Endothelial cell of umbilical vein (primary cell): ENCODE measurements at regions not wholly inside any gene's neighbourhood (a gene's known extent, or its start where the extent isn't known, plus 50 kb on each side); places are given as distances from the start of the nearest gene placed in this dataset.

ENCODE experiments used
- BruUV-seq: library from RNA; stranded (reverse); fragments of 400-500 nt; replicated peaks from 2 replicates; lab custom pipeline; 2021; lab: Mats Ljungman, UMichigan
- CTCF ChIA-PET: fragments of 300-600, 350-600 bp; sonication (Branson Sonifier 250); formaldehyde crosslinking; loops from one replicate; lab custom pipeline; 2021; ENCODE audit warnings: antibody characterized with exemption, inconsistent platforms; lab: Charles Lee
- POLR2A ChIA-PET: fragments of 300-600, 350-600 bp; sonication (Branson Sonifier 250); formaldehyde crosslinking; loops from one replicate; lab custom pipeline; 2021; ENCODE audit warnings: antibody characterized with exemption, inconsistent platforms; lab: Charles Lee
- DNase-seq: peaks from one replicate; pipeline ENCODE4 v3.0.0-alpha.2; 2011; ENCODE audit warnings: low read depth, low spot score
- FAIRE-seq: peaks from 2 replicates; lab custom pipeline; 2011; peaks lifted over from hg19 to GRCh38; lab: Jason Lieb, UNC
- H2AFZ ChIP-seq: 2 replicates; pipeline ENCODE4 v1.6.0; 2012; ENCODE audit warnings: low read depth, low read length, control low read depth, inconsistent platforms
- H3K27ac ChIP-seq: 2 replicates; pipeline ENCODE4 v1.5.1; 2011; ENCODE audit warnings: low read depth, mild to moderate bottlenecking, control low read depth, low read length, moderate library complexity; ENCODE audit not compliant: insufficient read depth
- H3K27me3 ChIP-seq, 2 experiments: 2 replicates each; pipeline versions ENCODE4 v1.6.0 to v1.6.1; 2011; ENCODE audit warnings: low read length in 2 of 2, mixed read lengths in 1 of 2; ENCODE audit not compliant: control insufficient read depth in 2 of 2, insufficient read depth in 2 of 2
- H3K36me3 ChIP-seq, 2 experiments: 2 replicates in 1 of 2; 3 replicates in 1 of 2; pipeline ENCODE4 v1.5.1; 2011; ENCODE audit warnings: low read length in 2 of 2, mild to moderate bottlenecking in 1 of 2, moderate library complexity in 1 of 2; ENCODE audit not compliant: control insufficient read depth in 2 of 2, insufficient read depth in 2 of 2; ENCODE audit errors: extremely low read depth in 1 of 2
- H3K4me1 ChIP-seq: 3 replicates; pipeline ENCODE4 v1.5.1; 2011; ENCODE audit warnings: mild to moderate bottlenecking, low read length; ENCODE audit not compliant: control insufficient read depth, insufficient read depth; ENCODE audit errors: extremely low read depth
- H3K4me2 ChIP-seq: 2 replicates; pipeline ENCODE4 v1.6.1; 2011; ENCODE audit warnings: low read length, control low read depth, mixed read lengths; ENCODE audit not compliant: insufficient read depth
- H3K4me3 ChIP-seq, 3 experiments: fragments of 200-600 bp in 1 of 3; sonication (generic), shearing (Covaris generic) in 1 of 3; replicated peaks in 1 of 3; 2 replicates each; pipeline ENCODE4 v1.5.1; 2011 to 2016; ENCODE audit warnings: control low read depth in 3 of 3, low read length in 3 of 3, mild to moderate bottlenecking in 2 of 3, inconsistent platforms in 1 of 3, low read depth in 1 of 3, moderate library complexity in 1 of 3; ENCODE audit not compliant: insufficient read depth in 1 of 3
- H3K79me2 ChIP-seq: 2 replicates; pipeline ENCODE4 v1.6.0; 2012; ENCODE audit warnings: low read length, inconsistent platforms; ENCODE audit not compliant: control insufficient read depth, insufficient read depth
- H3K9ac ChIP-seq: replicated peaks from 2 replicates; pipeline ENCODE3; 2011; ENCODE audit warnings: low read length, control low read depth; ENCODE audit not compliant: insufficient read depth; ENCODE audit errors: extremely low read depth
- H3K9me1 ChIP-seq: replicated peaks from 3 replicates; pipeline ENCODE4 v1.6.0; 2011; ENCODE audit warnings: mild to moderate bottlenecking, low read length; ENCODE audit not compliant: control insufficient read depth, insufficient read depth; ENCODE audit errors: extremely low read depth
- H3K9me3 ChIP-seq: replicated peaks from 2 replicates; pipeline ENCODE4 v1.5.1; 2012; ENCODE audit warnings: low read length, inconsistent platforms; ENCODE audit not compliant: control insufficient read depth, insufficient read depth
- H4K20me1 ChIP-seq: replicated peaks from 2 replicates; pipeline ENCODE3; 2011; ENCODE audit warnings: mild to moderate bottlenecking, low read length; ENCODE audit not compliant: control insufficient read depth, insufficient read depth; ENCODE audit errors: extremely low read depth
- CTCF ChIP-seq, 2 donors: IDR thresholded peaks; 1 replicate in 1 of 2; 2 replicates in 1 of 2; pipeline ENCODE4 v1.5.1; 2011; ENCODE audit warnings: low read length in 2 of 2, mild to moderate bottlenecking in 2 of 2, moderate library complexity in 2 of 2, control low read depth in 1 of 2, inconsistent platforms in 1 of 2, low read depth in 1 of 2; ENCODE audit not compliant: insufficient read depth in 1 of 2; ENCODE audit errors: extremely low read depth in 1 of 2
- EZH2 ChIP-seq: IDR thresholded peaks from 2 replicates; pipeline ENCODE4 v1.6.1; 2012; ENCODE audit warnings: borderline replicate concordance, low read depth, mild to moderate bottlenecking, moderate library complexity, low read length, inconsistent platforms; ENCODE audit not compliant: severe bottlenecking
- FOS ChIP-seq: IDR thresholded peaks from 2 replicates; pipeline ENCODE4 v1.6.1; 2011; ENCODE audit warnings: mild to moderate bottlenecking, low read length, moderate library complexity, borderline replicate concordance; ENCODE audit not compliant: insufficient read depth
- GATA2 ChIP-seq: IDR thresholded peaks from 2 replicates; pipeline ENCODE4 v1.7.0; 2011; ENCODE audit warnings: low read depth, mild to moderate bottlenecking, moderate library complexity, mixed read lengths, low read length; ENCODE audit not compliant: insufficient read length, insufficient read depth
- JUN ChIP-seq: IDR thresholded peaks from 2 replicates; pipeline ENCODE4 v1.6.1; 2011; ENCODE audit warnings: borderline replicate concordance, low read depth; ENCODE audit not compliant: insufficient read length, insufficient read depth
- MAX ChIP-seq: IDR thresholded peaks from 2 replicates; pipeline ENCODE4 v1.6.1; 2011; ENCODE audit not compliant: insufficient read depth, insufficient read length
- MYC ChIP-seq: IDR thresholded peaks from one replicate; pipeline ENCODE4 v1.6.1; 2011; ENCODE audit warnings: mild to moderate bottlenecking, low read depth, low read length
- POLR2A ChIP-seq: IDR thresholded peaks from 2 replicates; pipeline ENCODE4 v1.6.1; 2012; ENCODE audit warnings: low read depth, mild to moderate bottlenecking, control low read depth, low read length
- POLR2AphosphoS5 ChIP-seq: IDR thresholded peaks from 2 replicates; pipeline ENCODE4 v1.6.1; 2012; ENCODE audit warnings: low read depth, mild to moderate bottlenecking, control low read depth, low read length, moderate library complexity; ENCODE audit not compliant: insufficient read depth
- dilution Hi-C: fragments of 300-500 bp; cut with MboI; formaldehyde crosslinking; loops from one replicate; pipeline ENCODE4 v1.15.0; 2019; ENCODE audit warnings: low sequenced_read_pairs; ENCODE audit not compliant: extremely low pct_ligation_motif_present
- intact Hi-C: fragments of 100-400 bp; cut with micrococcal nuclease; formaldehyde crosslinking; loops from one replicate; pipeline ENCODE4 v1.10.0; 2022

- dilution Hi-C loops, result no loop called here
Observed at GRCh38 chr14:66414511-66414910, 71.7 kb upstream of the CCDC196 start.

More at GRCh38 chr14:66414511-66414910, 71.7 kb upstream of the CCDC196 start:
- DNase-seq (no peak), FAIRE-seq (no peak)
- no peaks in the 10 kb centered on the region for H3K36me3 ChIP-seq
- no peaks in the 10 kb centered on the region for H3K9me1 ChIP-seq
- H3K9me3 ChIP-seq, result no peaks in the 10 kb centered on the region
- TF ChIP-seq JUN (no peak), POLR2A (no peak), CTCF (IDR thresholded peaks at IDR 0.05; ENCODE audit: extremely low read depth in 1 of 2, insufficient read depth in 1 of 2, low read depth in 1 of 2, low read length in 2 of 2) (no peak), EZH2 (no peak), MAX (no peak), MYC (no peak), POLR2AphosphoS5 (no peak), FOS (no peak), GATA2 (no peak)
- no peaks in the 10 kb centered on the region for H4K20me1 ChIP-seq
- H3K27ac ChIP-seq, result no peak overlapping the region
- peaks cover 0 to 2% of the 10 kb centered on the region in 2 experiments for H3K27me3 ChIP-seq
- H3K79me2 ChIP-seq, result no peaks in the 10 kb centered on the region
- POLR2A ChIA-PET, result no interaction called here
- no TSS peak for BruUV-seq
- CTCF ChIA-PET, result interaction anchor here (1.2 to 1.6 kb wide), 2 partner anchors 12 to 24 kb away, joined by 3 to 6 read pairs; no protein-coding TSS in a partner anchor
- no peak overlapping the region for H3K9ac ChIP-seq
- H3K4me2 ChIP-seq, result no peak overlapping the region
- no peaks in the 10 kb centered on the region for H3K4me1 ChIP-seq
- H2AFZ ChIP-seq, result no peak overlapping the region
- H3K4me3 ChIP-seq, result no peak overlapping the region
- intact Hi-C loops, result no loop called here
